ENCODE measurements at regions not wholly inside any gene's neighbourhood (a gene's known extent, or its start where the extent isn't known, plus 50 kb on each side); places are given as distances from the start of the nearest gene placed in this dataset.

GRCh38 chr10:3681642-3682554 lies 103.1 kb downstream of the KLF6 start:
- no peak for DNase-seq
- H3K4me3 ChIP-seq, result no peak overlapping the region

GRCh38 chr10:3679950-3680629 lies 104.9 kb downstream of the KLF6 start:
- Histone ChIP-seq H3K27ac (no peak overlapping the region), H3K36me3 (no peaks in the 10 kb centered on the region), H3K4me3 (no peak overlapping the region), H3K27me3 (no peaks in the 10 kb centered on the region), H3K4me1 (no peaks in the 10 kb centered on the region), H3K9me3 (replicated peaks) (no peaks in the 10 kb centered on the region)
- DNase-seq, result no peak

More at GRCh38 chr10:3681642-3682554, 103.1 kb downstream of the KLF6 start:
- Histone ChIP-seq H3K27ac (no peak overlapping the region), H3K4me1 (no peaks in the 10 kb centered on the region), H3K9me3 (replicated peaks) (no peaks in the 10 kb centered on the region), H3K36me3 (no peaks in the 10 kb centered on the region), H3K27me3 (no peaks in the 10 kb centered on the region)

GRCh38 chr10:3678629-3679227 lies 106.3 kb downstream of the KLF6 start:
- H3K9me3 ChIP-seq (replicated peaks), result no peaks in the 10 kb centered on the region
- H3K27ac ChIP-seq, result no peak overlapping the region
- H3K36me3 ChIP-seq, result no peaks in the 10 kb centered on the region
- no peak overlapping the region for H3K4me3 ChIP-seq
- no peaks in the 10 kb centered on the region for H3K27me3 ChIP-seq
- DNase-seq, result no peak
- H3K4me1 ChIP-seq, result no peaks in the 10 kb centered on the region

- Histone ChIP-seq H3K36me3 (no peaks in the 10 kb centered on the region), H3K27ac (no peak overlapping the region), H3K4me1 (no peaks in the 10 kb centered on the region), H3K9me3 (replicated peaks) (no peaks in the 10 kb centered on the region), H3K4me3 (no peak overlapping the region), H3K27me3 (no peaks in the 10 kb centered on the region)
- no peak for DNase-seq
Observed at GRCh38 chr10:3676564-3676963, 108.4 kb downstream of the KLF6 start.

GRCh38 chr10:3672220-3672619 lies 112.8 kb downstream of the KLF6 start:
- H3K4me3 ChIP-seq, result no peak overlapping the region
- no peaks in the 10 kb centered on the region for H3K27me3 ChIP-seq
- no peak overlapping the region for H3K27ac ChIP-seq
- no peaks in the 10 kb centered on the region for H3K36me3 ChIP-seq
- no peaks in the 10 kb centered on the region for H3K4me1 ChIP-seq
- no peaks in the 10 kb centered on the region for H3K9me3 ChIP-seq (replicated peaks)
- no peak for DNase-seq

- H3K27me3 ChIP-seq, result no peaks in the 10 kb centered on the region
- no peak overlapping the region for H3K4me3 ChIP-seq
- H3K27ac ChIP-seq, result no peak overlapping the region
- no peaks in the 10 kb centered on the region for H3K9me3 ChIP-seq (replicated peaks)
- DNase-seq, result no peak
- H3K4me1 ChIP-seq, result no peaks in the 10 kb centered on the region
- no peaks in the 10 kb centered on the region for H3K36me3 ChIP-seq
Observed at GRCh38 chr10:3671386-3671955, 113.5 kb downstream of the KLF6 start.

- H3K9me3 ChIP-seq (replicated peaks), result no peaks in the 10 kb centered on the region
- no peaks in the 10 kb centered on the region for H3K36me3 ChIP-seq
- H3K27ac ChIP-seq, result no peak overlapping the region
- H3K27me3 ChIP-seq, result no peaks in the 10 kb centered on the region
- no peak overlapping the region for H3K4me3 ChIP-seq
- H3K4me1 ChIP-seq, result no peaks in the 10 kb centered on the region
- no peak for DNase-seq
Observed at GRCh38 chr10:3668966-3669330, 116.1 kb downstream of the KLF6 start.

GRCh38 chr10:3668276-3668965 lies 116.6 kb downstream of the KLF6 start:
- DNase-seq, result no peak
- Histone ChIP-seq H3K36me3 (no peaks in the 10 kb centered on the region), H3K9me3 (replicated peaks) (no peaks in the 10 kb centered on the region), H3K27me3 (no peaks in the 10 kb centered on the region), H3K4me3 (no peak overlapping the region), H3K4me1 (no peaks in the 10 kb centered on the region), H3K27ac (no peak overlapping the region)

GRCh38 chr10:3666525-3667302 lies 118.3 kb downstream of the KLF6 start:
- Histone ChIP-seq H3K9me3 (replicated peaks) (no peaks in the 10 kb centered on the region), H3K27ac (no peak overlapping the region), H3K4me3 (no peak overlapping the region), H3K27me3 (no peaks in the 10 kb centered on the region), H3K36me3 (no peaks in the 10 kb centered on the region), H3K4me1 (no peaks in the 10 kb centered on the region)
- no peak for DNase-seq

GRCh38 chr10:3665316-3665908 lies 119.6 kb downstream of the KLF6 start:
- no peak for DNase-seq
- Histone ChIP-seq H3K36me3 (no peaks in the 10 kb centered on the region), H3K27ac (no peak overlapping the region), H3K4me1 (no peaks in the 10 kb centered on the region), H3K9me3 (replicated peaks) (no peaks in the 10 kb centered on the region), H3K27me3 (no peaks in the 10 kb centered on the region), H3K4me3 (no peak overlapping the region)

GRCh38 chr10:3662775-3663174 lies 122.2 kb downstream of the KLF6 start:
- no peaks in the 10 kb centered on the region for H3K4me1 ChIP-seq
- H3K27me3 ChIP-seq, result no peaks in the 10 kb centered on the region
- no peaks in the 10 kb centered on the region for H3K9me3 ChIP-seq (replicated peaks)
- DNase-seq, result no peak
- no peaks in the 10 kb centered on the region for H3K36me3 ChIP-seq
- no peak overlapping the region for H3K4me3 ChIP-seq
- H3K27ac ChIP-seq, result no peak overlapping the region

GRCh38 chr10:3661271-3661670 lies 123.7 kb downstream of the KLF6 start:
- H3K27me3 ChIP-seq, result no peaks in the 10 kb centered on the region
- no peaks in the 10 kb centered on the region for H3K4me1 ChIP-seq
- H3K9me3 ChIP-seq (replicated peaks), result no peaks in the 10 kb centered on the region
- H3K27ac ChIP-seq, result no peak overlapping the region
- no peak overlapping the region for H3K4me3 ChIP-seq
- no peaks in the 10 kb centered on the region for H3K36me3 ChIP-seq
- DNase-seq, result no peak

- H3K27ac ChIP-seq, result no peak overlapping the region
- H3K36me3 ChIP-seq, result no peaks in the 10 kb centered on the region
- no peak for DNase-seq
- H3K9me3 ChIP-seq (replicated peaks), result no peaks in the 10 kb centered on the region
- no peaks in the 10 kb centered on the region for H3K4me1 ChIP-seq
- no peak overlapping the region for H3K4me3 ChIP-seq
- no peaks in the 10 kb centered on the region for H3K27me3 ChIP-seq
Observed at GRCh38 chr10:3660753-3661152, 124.3 kb downstream of the KLF6 start.

All from SJCRH30 (cell line).